ENCODE measurements at regions not wholly inside any gene's neighbourhood (a gene's known extent, or its start where the extent isn't known, plus 50 kb on each side); places are given as distances from the start of the nearest gene placed in this dataset.

DNA sequence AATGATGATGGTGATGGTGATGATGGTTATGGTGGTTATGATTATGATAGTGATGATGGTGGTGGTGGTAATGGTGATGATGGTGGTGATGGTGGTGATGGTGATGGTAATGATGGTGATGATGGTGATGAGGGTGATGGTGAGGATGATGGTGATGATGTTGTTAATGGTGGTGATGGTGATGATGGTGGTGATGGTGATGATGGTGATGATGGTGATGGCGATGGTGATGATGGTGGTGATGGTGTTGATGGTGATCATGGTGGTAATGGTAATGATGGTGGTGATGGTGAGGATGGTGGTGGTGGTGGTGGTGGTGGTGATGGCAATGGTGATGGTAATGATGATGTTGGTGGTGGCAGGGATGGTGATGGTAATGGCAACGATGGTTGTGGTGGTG, 1222.5 kb downstream of the BRD1 start:
- DNase-seq: no peak

DNA sequence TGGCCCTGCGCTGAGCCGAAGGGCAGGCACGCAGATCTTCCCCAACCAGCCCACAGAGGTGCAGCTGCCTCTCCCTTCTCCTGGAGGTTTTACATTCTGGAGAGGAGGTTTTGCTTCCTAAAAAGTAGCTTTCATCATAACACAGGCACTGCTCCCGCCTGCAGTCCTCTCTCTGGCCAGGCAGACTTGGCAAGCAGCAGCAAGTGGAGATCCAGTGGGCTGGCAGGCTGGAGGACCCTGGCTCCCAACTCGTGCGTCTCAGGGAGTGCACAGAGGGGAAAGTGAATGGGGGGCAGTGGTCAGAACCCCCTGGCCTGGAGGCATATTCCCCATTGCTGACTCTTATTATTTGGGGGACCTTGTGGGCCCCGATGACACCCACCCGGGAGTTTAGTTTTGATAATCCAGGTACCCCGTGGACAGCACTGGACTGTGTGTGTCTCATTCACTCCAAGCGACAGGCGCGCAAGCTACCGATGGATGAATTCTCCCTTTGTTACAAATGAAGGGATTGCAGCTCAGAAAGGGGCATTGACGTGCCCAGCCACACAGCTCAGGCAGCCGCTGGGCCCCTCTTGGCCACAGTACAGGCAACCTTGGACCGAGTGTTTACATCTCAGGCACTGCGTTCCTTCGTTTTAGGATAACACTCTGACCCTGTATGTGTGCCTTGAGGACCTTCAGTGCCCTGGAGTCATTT, 1223.9 kb downstream of the BRD1 start:
- DNase-seq: no peak

DNA sequence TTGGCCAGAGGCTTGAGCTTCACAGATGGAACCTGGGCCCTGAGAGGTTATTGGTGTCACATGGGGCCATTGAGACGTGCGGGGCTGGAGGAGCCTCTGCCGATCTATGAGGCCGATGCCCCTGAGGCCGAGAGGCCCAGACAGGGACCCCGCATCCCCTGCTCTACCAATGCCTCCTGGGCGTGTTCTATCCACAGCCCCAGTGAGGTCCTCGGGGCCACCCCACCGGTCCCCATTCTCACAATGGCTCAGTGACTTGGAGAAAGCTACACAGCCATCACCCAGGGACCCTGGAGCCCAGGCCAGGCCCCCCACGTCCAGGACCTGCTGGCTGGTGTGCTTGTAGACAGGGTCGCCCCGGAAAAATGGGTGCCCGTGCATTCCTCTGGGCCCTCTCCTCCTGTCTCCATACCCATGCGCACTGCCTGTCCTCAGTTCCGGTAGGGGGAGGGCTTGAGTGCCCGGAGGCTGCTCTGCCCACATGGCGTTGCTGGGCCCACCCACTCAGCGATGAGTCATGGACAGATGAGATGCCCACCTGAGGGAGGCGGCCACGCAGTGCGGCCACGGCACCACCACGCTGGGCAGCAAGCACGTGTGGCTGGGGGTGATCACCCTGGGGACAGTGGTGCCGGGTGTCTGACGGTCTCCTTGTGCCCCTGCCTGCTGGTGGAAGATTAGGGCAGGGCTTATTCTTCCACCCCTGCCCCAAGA, 1224.7 kb downstream of the BRD1 start:
- no peak for DNase-seq

DNA sequence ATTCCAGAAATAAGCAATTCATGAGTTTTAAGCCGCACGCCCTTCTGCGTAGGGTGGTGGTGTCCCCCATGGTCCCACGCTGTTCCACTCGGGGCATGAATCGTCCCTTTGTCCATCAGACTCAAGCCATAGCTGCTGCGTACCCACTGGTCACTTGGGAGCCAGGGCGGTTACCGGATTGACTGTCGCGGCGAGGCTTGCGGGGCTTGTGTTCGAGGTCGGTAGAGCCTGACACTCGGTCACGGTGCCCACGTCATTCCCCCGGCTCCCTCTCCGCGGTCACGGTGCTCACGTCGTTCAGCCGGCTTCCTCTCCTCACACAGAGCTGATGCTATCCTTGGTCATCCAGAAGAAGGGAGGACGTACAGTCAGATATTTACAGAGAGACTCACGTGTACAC, 1227.0 kb downstream of the BRD1 start:
- no peak for DNase-seq

DNA sequence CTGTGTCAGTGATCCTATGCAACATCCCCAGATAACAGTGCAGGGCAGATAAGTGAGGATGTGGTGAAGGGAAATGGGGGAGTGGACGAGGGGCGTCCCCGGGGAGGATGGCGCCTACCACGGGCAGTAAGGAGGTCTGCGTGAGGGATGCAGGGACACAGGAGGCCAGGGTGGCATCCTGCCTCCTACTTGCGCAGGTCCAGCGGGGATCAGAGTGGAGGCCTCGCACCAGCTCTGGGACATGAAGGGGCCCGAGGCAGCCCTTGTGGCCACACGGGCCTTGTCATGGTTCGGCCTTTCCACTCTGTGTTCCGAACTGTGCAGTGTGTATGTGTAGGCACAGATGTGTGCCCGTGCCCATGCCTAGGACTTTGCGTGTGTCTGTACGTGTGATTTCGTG, 1227.5 kb downstream of the BRD1 start:
- no peak for DNase-seq

DNA sequence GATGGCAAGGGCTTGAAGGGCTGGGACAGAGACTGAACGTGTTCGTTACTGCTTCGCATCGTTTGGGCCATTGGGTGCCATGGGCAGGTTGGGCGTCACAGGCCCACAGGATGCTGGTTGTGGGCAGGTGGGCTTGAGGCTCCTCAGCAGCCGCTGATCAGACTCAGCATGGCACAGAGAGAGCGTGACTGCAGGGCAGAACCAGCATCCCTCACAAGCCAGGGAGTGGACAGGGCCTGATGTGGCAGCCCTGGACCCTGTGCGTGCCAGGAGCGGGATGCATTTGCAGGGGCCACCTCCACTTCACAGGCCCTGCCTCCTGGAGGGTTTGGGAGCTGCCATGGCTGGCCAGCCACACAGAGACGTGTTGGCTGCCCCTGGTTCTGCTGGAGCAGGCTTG, 1228.3 kb downstream of the BRD1 start:
- DNase-seq: no peak

DNA sequence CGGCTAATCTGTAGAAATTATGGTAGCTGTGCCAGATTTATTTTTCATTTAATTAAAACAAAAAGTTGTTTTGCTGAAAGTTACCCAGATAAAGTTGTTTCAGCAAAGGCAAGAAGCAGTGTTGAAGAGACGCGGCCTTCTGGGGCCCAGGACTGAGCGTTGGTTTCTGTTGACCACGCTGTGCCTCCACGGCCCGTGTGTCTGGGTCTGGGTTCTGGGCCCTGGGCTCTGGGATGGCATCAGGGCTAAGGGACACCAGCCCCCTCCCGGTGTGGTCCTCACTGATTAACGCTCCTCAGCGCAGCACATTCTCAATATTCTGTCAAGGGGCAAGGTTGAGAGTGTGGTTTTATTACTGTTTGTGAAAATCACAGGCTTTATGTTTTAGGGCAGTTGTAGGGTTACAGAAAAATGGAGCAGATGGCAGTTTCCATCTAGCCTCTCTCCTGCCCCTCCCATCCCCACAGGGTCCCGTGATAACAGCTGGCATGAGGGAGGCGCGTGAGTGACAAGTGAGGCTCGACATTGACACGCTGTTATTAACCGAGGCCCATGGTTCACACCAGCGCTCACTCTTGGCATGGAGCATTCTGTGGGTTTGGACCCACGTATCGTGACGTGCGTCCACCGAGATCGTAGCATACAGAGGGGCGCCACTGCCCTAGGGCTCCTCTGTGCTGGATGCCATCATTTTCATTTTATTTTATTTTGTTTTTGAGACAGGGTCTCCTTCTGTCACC, 1231.4 kb downstream of the BRD1 start:
- no peak for DNase-seq

DNA sequence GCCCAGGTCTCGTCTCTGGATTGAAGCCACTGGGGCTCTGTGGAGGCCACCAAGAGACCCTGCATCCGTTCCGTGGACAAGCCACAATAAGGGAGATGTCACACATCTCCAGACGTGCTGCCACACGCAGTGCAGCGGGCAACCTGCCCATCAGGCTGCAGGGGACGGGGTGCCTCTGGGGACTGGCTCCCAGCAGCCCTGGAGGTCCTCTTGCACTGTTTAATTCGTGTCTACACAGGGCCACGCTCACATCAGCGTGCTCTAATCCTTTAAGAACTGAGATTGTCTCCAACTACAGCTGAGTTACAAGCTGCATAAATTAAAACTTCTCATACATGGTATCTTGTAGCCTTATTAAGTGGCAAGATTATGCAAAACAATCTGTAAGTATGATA, 1232.2 kb downstream of the BRD1 start:
- no peak for DNase-seq

DNA sequence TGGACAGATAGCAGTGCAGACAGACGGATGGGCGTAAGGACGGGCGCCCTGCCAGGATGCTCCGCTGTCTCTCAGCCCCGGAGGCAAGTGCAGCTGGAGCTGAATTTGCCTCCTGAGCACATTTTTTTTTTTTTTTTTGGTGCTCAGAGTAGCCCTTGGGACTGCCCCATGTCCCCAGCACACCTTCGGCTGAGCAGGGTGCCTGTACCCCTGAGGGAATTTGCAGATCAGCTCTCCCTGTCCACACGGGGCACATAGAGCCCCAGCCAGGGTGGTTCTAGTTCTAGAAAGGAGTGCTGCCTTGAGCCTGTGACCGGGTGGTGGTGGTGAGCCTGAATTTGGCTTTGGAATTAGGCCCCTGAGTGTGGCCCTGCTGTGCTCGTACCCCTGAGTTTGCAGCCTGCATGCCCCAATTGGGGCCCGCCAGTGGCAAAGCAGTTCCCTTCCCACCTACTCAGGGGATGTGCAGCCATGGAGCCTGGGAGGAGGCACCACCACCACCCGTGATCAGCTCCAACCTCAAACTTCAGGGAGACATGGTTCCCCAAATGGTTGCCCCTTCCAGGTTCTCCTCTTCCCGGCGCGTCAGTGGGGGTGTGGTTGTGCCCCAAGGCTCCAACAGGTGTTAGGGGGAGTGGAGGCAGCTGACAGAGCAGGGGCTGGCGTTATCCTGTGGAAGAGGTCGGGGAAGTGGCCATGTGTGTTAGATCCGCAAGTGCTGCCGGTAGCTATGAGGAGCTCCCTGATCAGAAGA, 1232.7 kb downstream of the BRD1 start:
- DNase-seq: no peak

DNA sequence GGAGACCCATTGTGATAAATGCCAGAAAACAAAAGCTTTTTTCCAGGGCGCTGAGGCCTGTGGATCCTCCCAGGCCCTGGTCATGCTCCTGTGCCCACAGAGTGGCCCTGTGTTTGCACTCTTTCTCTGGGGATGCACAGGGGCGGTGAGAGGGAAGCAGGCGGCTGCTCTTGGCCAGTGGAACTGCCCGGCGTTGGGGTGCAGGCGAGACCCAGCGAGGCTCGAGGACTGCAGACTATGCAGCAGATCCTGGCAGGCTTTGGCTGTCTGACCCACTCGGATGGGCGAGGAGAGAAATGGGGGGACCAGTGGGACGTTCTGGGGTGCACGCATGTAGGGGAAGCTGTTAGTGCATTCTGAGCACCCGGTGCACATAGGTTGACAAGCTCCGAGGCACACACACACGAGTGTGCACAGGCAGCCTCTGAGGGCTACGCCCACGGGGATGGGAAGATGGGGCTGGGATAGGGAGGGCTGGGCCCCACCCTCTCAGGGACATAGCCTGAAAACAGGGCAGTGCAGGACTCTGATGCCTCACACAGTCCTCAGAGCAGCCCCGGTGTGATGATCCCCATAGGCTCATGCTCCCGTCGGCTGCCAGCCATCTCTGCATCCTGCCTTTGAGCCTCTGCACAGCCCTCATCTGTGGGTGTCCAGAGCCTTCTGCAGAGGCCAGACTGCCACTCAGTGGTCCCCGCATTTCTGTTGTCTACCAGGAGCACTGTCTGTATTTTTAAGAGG, 1233.5 kb downstream of the BRD1 start:
- no peak for DNase-seq

DNA sequence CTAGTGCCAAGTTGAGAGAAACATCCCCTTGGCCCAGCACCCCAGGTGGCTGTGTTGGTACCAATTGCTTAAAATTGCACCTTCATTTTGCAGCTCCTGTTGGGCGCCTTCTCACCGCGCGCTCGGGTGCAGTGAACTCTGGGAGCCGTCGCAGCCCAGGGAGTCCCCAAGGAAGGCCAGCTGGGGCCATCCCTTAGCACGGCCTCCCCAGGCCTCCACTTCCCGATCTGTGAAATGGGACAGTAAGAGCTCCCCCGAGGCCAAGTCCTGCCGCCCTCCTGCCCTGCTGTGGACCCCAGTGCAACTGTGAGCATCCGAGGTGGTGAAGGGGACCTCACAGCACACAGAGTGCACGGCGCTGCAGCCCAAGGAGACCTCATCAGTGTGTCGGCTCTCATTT, 1234.1 kb downstream of the BRD1 start:
- no peak for DNase-seq

DNA sequence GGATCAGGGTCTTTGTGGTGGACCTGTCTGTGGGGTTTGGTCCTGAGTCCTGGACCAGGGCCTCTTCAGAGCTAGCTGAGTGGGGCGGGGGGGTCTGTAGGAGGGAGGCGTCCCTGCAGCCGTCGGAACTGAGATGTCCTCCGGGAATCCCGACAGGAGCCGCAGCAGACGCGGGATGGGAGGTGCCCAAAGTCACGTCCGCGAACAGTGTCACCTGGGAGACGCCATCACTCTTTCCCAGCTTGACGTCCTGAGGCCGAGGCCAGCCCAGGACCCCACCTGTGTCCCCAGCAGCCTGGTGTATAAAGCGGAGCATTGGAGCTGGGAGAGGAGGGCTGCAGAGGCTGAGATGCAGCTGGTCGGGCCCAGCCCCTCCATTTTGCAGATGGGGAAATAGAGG, 1234.7 kb downstream of the BRD1 start:
- no peak for DNase-seq

DNA sequence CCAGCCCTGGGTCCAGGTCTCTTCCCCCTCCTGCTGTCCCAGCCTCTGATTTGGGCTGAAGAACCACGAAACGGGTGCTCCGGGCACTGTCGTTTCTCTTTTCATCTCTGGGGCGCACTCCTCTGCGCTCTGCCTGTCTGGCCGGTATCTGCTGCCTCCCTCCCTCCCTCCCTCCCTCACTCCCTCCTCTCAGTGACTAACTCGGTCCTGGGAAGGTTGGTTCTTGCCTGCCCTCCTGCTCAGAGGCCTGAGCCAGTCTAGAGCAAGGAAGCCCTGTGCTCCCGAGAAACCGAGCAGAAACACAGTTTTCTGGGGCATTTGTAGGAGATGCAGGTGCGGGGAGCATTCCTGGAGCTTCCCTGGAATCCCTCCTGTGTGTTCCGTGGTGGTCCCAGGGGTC, 1235.2 kb downstream of the BRD1 start:
- no peak for DNase-seq

DNA sequence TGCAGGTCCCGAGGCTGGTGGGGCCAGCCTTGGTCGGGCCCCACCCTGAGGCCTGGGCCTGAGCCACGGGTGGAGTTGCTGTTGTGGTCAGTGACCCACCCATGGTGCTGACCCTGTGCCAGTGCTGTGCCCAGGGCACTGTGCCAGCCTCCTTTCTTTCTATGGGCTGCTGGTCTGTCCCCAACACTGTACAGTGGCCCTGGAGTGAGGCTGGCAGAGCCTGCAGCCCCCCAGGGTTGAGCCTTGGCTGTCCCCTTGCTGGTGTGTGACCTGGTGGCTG, 1235.7 kb downstream of the BRD1 start:
- DNase-seq: no peak

DNA sequence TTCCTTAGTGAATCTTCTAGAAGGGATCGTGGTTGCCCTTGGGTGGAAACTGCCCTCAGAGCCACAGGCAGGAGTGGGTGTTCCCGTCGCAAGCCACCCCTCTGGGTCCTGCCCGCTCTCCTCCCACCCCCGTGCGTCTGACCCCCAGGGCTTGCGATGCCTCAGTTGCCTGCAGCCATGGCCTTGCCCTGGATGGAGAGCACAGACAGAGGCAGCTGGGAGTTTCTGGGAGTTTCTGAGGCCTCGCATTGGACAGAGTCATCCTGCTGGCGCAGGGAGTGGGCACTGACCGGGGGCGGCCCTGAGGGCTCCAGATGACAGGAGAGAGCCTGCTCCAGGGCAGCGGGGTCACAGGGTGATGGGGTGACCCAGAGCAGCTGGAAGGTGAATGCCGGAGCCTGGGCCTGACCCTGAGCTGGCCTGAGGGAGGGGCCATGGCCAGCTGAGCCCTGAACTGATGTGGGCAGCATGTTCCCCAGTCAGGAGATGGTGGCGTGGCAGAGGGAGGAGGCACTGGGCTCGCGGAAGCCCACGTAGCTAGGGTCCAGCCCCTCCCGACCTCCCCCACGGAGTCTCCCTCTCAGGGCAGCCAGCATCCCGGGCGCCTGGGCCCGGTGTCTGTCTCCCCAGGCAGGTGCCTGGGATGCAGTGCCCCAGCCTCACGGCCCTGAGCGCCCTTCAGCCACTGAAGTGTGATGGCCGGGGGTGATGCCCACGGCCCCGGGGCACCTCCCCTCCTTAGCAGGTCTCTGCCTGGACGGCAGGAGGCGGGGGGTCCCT, 1236.2 kb downstream of the BRD1 start:
- no peak for DNase-seq

DNA sequence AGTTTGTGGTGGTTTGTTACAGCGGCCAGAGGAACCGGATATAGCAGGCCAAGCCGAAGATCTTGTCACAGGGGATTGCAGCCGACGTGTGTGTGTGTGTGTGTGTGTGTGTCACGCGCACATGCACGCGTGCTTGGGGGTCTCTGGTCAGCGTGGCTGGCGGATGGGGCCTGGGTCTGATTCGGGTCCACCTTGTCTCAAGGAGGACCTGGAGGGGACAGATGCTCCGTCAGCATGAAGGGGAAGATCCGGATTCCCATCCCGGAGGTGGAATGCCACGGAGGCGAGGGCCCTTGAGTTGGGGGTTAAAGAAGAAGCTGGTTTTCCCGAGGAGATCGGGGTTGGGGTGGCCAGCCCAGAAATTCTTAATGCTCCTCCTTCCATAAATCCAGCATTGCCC, 1237.8 kb downstream of the BRD1 start:
- DNase-seq: no peak

DNA sequence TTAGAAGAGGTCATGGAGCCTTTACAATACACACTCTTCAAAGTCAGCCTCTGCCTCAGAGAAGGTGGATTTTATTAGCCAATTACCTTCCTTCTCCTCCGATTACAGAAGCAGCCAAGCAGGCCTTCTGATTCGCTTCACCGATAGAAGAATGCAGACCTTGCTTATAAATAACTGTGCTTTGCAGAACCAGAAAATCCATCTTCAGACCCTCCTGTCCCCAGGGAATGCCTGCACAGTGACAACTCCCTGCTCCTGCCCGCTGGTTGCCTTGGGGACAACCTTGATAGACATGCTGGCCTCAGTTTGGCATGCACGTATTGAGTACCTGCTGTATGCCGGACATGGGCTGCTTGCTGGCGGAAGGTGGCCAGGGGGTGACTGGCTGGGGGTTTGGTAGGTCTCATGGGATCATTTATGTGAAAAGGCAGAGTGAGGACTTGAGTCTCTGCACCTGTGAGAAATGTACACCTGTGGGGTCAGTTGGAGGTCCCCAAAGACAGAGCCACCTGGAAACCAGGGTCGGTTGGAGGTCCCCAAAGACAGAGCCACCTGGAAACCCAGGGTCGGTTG, 1238.7 kb downstream of the BRD1 start:
- DNase-seq: no peak

DNA sequence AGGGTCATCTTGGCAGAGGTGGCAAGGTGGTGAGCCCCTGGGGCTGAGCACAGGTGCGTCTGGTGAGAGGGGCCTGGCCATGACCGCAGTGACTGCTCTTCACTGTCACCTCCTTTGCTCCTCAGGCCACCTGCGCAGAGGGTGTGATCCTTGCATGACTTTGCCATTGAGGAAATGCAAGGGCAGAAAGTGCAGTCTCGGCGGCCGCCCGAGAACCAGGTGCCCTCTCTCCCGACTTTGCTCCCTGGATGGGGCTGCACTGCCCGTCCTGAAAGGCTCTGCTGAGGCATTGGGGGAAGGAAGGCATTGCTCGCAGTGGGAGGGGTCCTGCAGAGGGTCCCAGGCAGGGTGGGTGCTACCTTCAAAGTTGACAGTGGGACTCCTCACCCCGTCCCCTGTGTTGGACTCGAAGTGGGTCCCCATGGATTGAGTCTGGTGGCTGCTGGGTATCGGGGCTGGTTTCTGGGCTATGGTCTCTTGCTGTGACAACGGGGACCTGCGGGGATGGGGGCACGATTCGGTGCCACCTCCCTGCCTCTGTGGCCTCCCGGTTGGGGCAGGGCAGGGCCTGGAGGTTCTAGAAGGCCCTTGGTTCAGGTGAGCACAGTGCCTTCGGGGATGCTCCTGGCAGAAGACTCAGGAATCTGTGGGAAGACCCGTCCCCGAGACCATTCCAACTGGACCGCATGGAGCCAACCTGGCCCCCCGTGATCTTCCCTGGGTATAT, 1239.4 kb downstream of the BRD1 start:
- DNase-seq: no peak

DNA sequence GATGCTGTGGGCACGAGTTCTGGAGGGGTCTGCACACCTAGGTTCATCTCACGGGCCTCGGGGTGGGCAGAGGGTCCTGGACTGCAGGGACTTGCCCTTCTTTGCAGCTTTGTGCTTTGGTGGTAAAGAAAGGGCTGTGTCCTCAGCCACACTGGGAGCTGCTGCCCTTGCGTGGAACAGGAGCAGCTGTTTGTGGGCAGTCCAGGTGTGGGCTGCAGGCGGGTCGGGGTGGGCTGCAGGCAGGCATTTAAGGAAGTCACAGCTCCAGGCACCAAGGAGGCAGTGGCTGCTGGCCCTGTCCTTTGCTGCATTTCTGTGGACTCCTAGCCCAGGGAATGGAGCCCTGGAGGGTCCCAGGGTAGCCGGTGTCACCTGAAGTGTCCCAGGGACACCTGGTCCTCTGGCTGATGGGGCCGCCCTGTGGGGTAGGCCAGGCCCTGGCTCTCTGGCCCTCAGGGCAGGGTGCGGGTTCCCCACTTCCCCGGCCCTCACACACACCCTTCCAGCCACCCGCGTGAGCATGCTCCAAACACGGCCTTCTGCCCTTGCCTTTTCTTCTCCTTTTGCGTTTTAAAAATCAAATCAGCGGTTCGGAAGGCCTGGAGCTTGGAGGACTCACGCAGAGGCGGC, 1240.3 kb downstream of the BRD1 start:
- DNase-seq: no peak

DNA sequence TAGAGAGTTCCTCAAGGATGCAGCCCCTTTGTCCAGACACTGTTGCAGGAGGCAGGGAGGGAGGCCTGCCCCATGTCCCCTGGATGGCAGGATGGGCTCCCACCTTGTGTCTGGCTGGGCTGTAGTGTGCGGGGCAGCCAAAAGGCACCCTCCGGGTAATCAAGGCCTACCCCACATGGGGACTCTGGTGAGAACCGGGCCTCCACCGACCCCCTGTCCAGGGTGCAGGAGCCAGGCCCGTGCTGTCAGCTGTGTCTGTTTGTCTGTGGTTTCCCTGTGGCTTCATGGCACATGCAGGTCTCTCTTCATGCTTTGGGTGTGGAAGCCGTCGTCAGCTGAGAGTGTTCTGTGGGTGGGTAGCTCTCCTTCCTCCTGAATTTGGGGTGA, 1240.9 kb downstream of the BRD1 start:
- DNase-seq: no peak

Measured in NCI-H187 (cell line).